ENCODE measurements at regions not wholly inside any gene's neighbourhood (a gene's known extent, or its start where the extent isn't known, plus 50 kb on each side); places are given as distances from the start of the nearest gene placed in this dataset.
"Not testable (repeated sequence)": the region's sequence is repeated elsewhere in the genome, so short reads cannot be mapped to it uniquely, and the experiment has no call there.

- not testable (repeated sequence) for H3K27ac Mint-ChIP-seq; H3K27me3 Mint-ChIP-seq (ENCODE audit: low read depth); H3K9me3 Mint-ChIP-seq; H3K36me3 Mint-ChIP-seq (ENCODE audit: low read depth); H3K4me3 Mint-ChIP-seq; DNase-seq (ENCODE audit: low spot score); H3K4me1 Mint-ChIP-seq (ENCODE audit: low read depth)
Measured at GRCh38 chr1:25171013-25171412, 61.3 kb downstream of the SYF2 start.

- no peak overlapping the region for H3K4me3 Mint-ChIP-seq
- H3K36me3 Mint-ChIP-seq (ENCODE audit: low read depth), result no peaks in the 10 kb centered on the region
- peaks cover 3% of the 10 kb centered on the region for H3K27me3 Mint-ChIP-seq (ENCODE audit: low read depth)
- no peaks in the 10 kb centered on the region for H3K4me1 Mint-ChIP-seq (ENCODE audit: low read depth)
- H3K9me3 Mint-ChIP-seq, result no peaks in the 10 kb centered on the region
- DNase-seq (ENCODE audit: low spot score), result no peak
- H3K27ac Mint-ChIP-seq, result no peak overlapping the region
Measured at GRCh38 chr1:25170439-25170838, 61.9 kb downstream of the SYF2 start.

- H3K4me1 Mint-ChIP-seq (ENCODE audit: low read depth), result no peaks in the 10 kb centered on the region
- no peak overlapping the region for H3K27ac Mint-ChIP-seq
- H3K4me3 Mint-ChIP-seq, result no peak overlapping the region
- no peaks in the 10 kb centered on the region for H3K9me3 Mint-ChIP-seq
- H3K36me3 Mint-ChIP-seq (ENCODE audit: low read depth), result no peaks in the 10 kb centered on the region
- peaks cover 6% of the 10 kb centered on the region for H3K27me3 Mint-ChIP-seq (ENCODE audit: low read depth)
- DNase-seq (ENCODE audit: low spot score), result no peak
Measured at GRCh38 chr1:25169610-25170009, 62.7 kb downstream of the SYF2 start.

GRCh38 chr1:25169168-25169567, 63.1 kb downstream of the SYF2 start:
- H3K27ac Mint-ChIP-seq, result no peak overlapping the region
- no peak overlapping the region for H3K4me3 Mint-ChIP-seq
- no peaks in the 10 kb centered on the region for H3K36me3 Mint-ChIP-seq (ENCODE audit: low read depth)
- peaks cover 8% of the 10 kb centered on the region for H3K27me3 Mint-ChIP-seq (ENCODE audit: low read depth)
- no peak for DNase-seq (ENCODE audit: low spot score)
- H3K4me1 Mint-ChIP-seq (ENCODE audit: low read depth), result no peaks in the 10 kb centered on the region
- H3K9me3 Mint-ChIP-seq, result no peaks in the 10 kb centered on the region

GRCh38 chr1:25168193-25169071, 63.9 kb downstream of the SYF2 start:
- DNase-seq (ENCODE audit: low spot score), result no peak
- peaks cover 10% of the 10 kb centered on the region for H3K27me3 Mint-ChIP-seq (ENCODE audit: low read depth)
- no peak overlapping the region for H3K4me3 Mint-ChIP-seq
- H3K4me1 Mint-ChIP-seq (ENCODE audit: low read depth), result no peaks in the 10 kb centered on the region
- H3K27ac Mint-ChIP-seq, result no peak overlapping the region
- no peaks in the 10 kb centered on the region for H3K9me3 Mint-ChIP-seq
- no peaks in the 10 kb centered on the region for H3K36me3 Mint-ChIP-seq (ENCODE audit: low read depth)

GRCh38 chr1:25167269-25168192, 64.8 kb downstream of the SYF2 start:
- Mint-ChIP-seq H3K36me3 (ENCODE audit: low read depth) (no peaks in the 10 kb centered on the region), H3K4me1 (ENCODE audit: low read depth) (no peaks in the 10 kb centered on the region), H3K4me3 (no peak overlapping the region), H3K9me3 (no peaks in the 10 kb centered on the region), H3K27ac (no peak overlapping the region), H3K27me3 (ENCODE audit: low read depth) (peaks cover 13% of the 10 kb centered on the region)
- no peak for DNase-seq (ENCODE audit: low spot score)

- no peaks in the 10 kb centered on the region for H3K4me1 Mint-ChIP-seq (ENCODE audit: low read depth)
- H3K4me3 Mint-ChIP-seq, result no peak overlapping the region
- peaks cover 18% of the 10 kb centered on the region for H3K27me3 Mint-ChIP-seq (ENCODE audit: low read depth)
- no peak for DNase-seq (ENCODE audit: low spot score)
- H3K9me3 Mint-ChIP-seq, result no peaks in the 10 kb centered on the region
- H3K27ac Mint-ChIP-seq, result no peak overlapping the region
- no peaks in the 10 kb centered on the region for H3K36me3 Mint-ChIP-seq (ENCODE audit: low read depth)
Measured at GRCh38 chr1:25166847-25167246, 65.5 kb downstream of the SYF2 start.

GRCh38 chr1:25163986-25164385, 68.3 kb downstream of the SYF2 start:
- Mint-ChIP-seq H3K9me3 (no peaks in the 10 kb centered on the region), H3K27ac (no peak overlapping the region), H3K27me3 (ENCODE audit: low read depth) (peaks cover 41% of the 10 kb centered on the region), H3K4me1 (ENCODE audit: low read depth) (no peaks in the 10 kb centered on the region), H3K4me3 (no peak overlapping the region), H3K36me3 (ENCODE audit: low read depth) (no peaks in the 10 kb centered on the region)
- no peak for DNase-seq (ENCODE audit: low spot score)

- no peak overlapping the region for H3K27ac Mint-ChIP-seq
- peaks cover 53% of the 10 kb centered on the region for H3K27me3 Mint-ChIP-seq (ENCODE audit: low read depth)
- H3K9me3 Mint-ChIP-seq, result no peaks in the 10 kb centered on the region
- no peaks in the 10 kb centered on the region for H3K4me1 Mint-ChIP-seq (ENCODE audit: low read depth)
- no peak for DNase-seq (ENCODE audit: low spot score)
- no peak overlapping the region for H3K4me3 Mint-ChIP-seq
- H3K36me3 Mint-ChIP-seq (ENCODE audit: low read depth), result no peaks in the 10 kb centered on the region
Measured at GRCh38 chr1:25161981-25162380, 70.3 kb downstream of the SYF2 start.

- Mint-ChIP-seq H3K4me1 (ENCODE audit: low read depth) (no peaks in the 10 kb centered on the region), H3K9me3 (no peaks in the 10 kb centered on the region), H3K4me3 (no peak overlapping the region), H3K36me3 (ENCODE audit: low read depth) (no peaks in the 10 kb centered on the region), H3K27ac (no peak overlapping the region), H3K27me3 (ENCODE audit: low read depth) (peaks cover 64% of the 10 kb centered on the region)
- no peak for DNase-seq (ENCODE audit: low spot score)
Measured at GRCh38 chr1:25157846-25158245, 74.5 kb downstream of the SYF2 start.

GRCh38 chr1:25150985-25151495, 81.3 kb downstream of the SYF2 start:
- Mint-ChIP-seq H3K27ac (no peak overlapping the region), H3K4me1 (ENCODE audit: low read depth) (peaks cover 4% of the 10 kb centered on the region), H3K9me3 (no peaks in the 10 kb centered on the region), H3K27me3 (ENCODE audit: low read depth) (peaks cover 48% of the 10 kb centered on the region), H3K4me3 (no peak overlapping the region), H3K36me3 (ENCODE audit: low read depth) (no peaks in the 10 kb centered on the region)
- DNase-seq (ENCODE audit: low spot score), result no peak

- H3K4me3 Mint-ChIP-seq, result no peak overlapping the region
- H3K27me3 Mint-ChIP-seq (ENCODE audit: low read depth), result peaks cover 33% of the 10 kb centered on the region
- no peak overlapping the region for H3K27ac Mint-ChIP-seq
- H3K36me3 Mint-ChIP-seq (ENCODE audit: low read depth), result no peaks in the 10 kb centered on the region
- no peaks in the 10 kb centered on the region for H3K9me3 Mint-ChIP-seq
- no peak for DNase-seq (ENCODE audit: low spot score)
- peaks cover 4% of the 10 kb centered on the region for H3K4me1 Mint-ChIP-seq (ENCODE audit: low read depth)
Measured at GRCh38 chr1:25148673-25149300, 83.5 kb downstream of the SYF2 start.

- H3K36me3 Mint-ChIP-seq (ENCODE audit: low read depth), result no peaks in the 10 kb centered on the region
- H3K4me3 Mint-ChIP-seq, result no peak overlapping the region
- no peak overlapping the region for H3K27ac Mint-ChIP-seq
- no peaks in the 10 kb centered on the region for H3K9me3 Mint-ChIP-seq
- peaks cover 29% of the 10 kb centered on the region for H3K27me3 Mint-ChIP-seq (ENCODE audit: low read depth)
- DNase-seq (ENCODE audit: low spot score), result no peak
- peaks cover 4% of the 10 kb centered on the region for H3K4me1 Mint-ChIP-seq (ENCODE audit: low read depth)
Measured at GRCh38 chr1:25146451-25146855, 85.8 kb downstream of the SYF2 start.

Measured in T-helper 2 cell treated with Interferon-gamma antibody and Interleukin-4, amounts not matched to agents 5 μg/mL and 100 μg/mL, for 36 hours (primary cell).